ENCODE measurements at regions not wholly inside any gene's neighbourhood (a gene's known extent, or its start where the extent isn't known, plus 50 kb on each side); places are given as distances from the start of the nearest gene placed in this dataset.

GRCh38 chr12:84719997-84720396 lies 192.6 kb downstream of the SLC6A15 start:
- TF ChIP-seq, protein P1, sequence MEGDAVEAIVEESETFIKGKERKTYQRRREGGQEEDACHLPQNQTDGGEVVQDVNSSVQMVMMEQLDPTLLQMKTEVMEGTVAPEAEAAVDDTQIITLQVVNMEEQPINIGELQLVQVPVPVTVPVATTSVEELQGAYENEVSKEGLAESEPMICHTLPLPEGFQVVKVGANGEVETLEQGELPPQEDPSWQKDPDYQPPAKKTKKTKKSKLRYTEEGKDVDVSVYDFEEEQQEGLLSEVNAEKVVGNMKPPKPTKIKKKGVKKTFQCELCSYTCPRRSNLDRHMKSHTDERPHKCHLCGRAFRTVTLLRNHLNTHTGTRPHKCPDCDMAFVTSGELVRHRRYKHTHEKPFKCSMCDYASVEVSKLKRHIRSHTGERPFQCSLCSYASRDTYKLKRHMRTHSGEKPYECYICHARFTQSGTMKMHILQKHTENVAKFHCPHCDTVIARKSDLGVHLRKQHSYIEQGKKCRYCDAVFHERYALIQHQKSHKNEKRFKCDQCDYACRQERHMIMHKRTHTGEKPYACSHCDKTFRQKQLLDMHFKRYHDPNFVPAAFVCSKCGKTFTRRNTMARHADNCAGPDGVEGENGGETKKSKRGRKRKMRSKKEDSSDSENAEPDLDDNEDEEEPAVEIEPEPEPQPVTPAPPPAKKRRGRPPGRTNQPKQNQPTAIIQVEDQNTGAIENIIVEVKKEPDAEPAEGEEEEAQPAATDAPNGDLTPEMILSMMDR (conservative IDR thresholded peaks at IDR 0.05): no peak
- no peak for TF ChIP-seq ZFX (IDR thresholded peaks at IDR 0.05)
